Omental fat pad (tissue), 3 donors: ENCODE measurements at regions not wholly inside any gene's neighbourhood (a gene's known extent, or its start where the extent isn't known, plus 50 kb on each side); places are given as distances from the start of the nearest gene placed in this dataset.
"Not testable (repeated sequence)": the region's sequence is repeated elsewhere in the genome, so short reads cannot be mapped to it uniquely, and the experiment has no call there.

Experiments
- ATAC-seq: fragments of 150-250 bp; one replicate; pipeline ENCODE4 v1.9.1; 2016; ENCODE audit warnings: mild to moderate bottlenecking, moderate library complexity; ENCODE audit not compliant: low FRiP score
- DNase-seq: peaks from one replicate; pipeline ENCODE4 v3.0.0-alpha.2; 2019; ENCODE audit warnings: low spot score
- CTCF ChIP-seq, 3 donors: fragments of 450-650 bp; IDR thresholded peaks; one replicate each; pipeline ENCODE4 v1.5.1; 2016 to 2017; ENCODE audit warnings: antibody characterized with exemption in 3 of 3, mild to moderate bottlenecking in 3 of 3, moderate library complexity in 2 of 3

GRCh38 chr7:65453341-65454030 is 79.8 kb downstream of the ZNF92 start:
- no peak for TF ChIP-seq CTCF (IDR thresholded peaks at IDR 0.05)
- DNase-seq = no peak
- no peak for ATAC-seq

- ATAC-seq (no peak), DNase-seq (no peak)
- TF ChIP-seq CTCF (IDR thresholded peaks at IDR 0.05) = no peak
Measured at GRCh38 chr7:65454469-65454868, 80.8 kb downstream of the ZNF92 start.

- not testable (repeated sequence) for ATAC-seq, DNase-seq
Measured at GRCh38 chr7:65455050-65455449, 81.4 kb downstream of the ZNF92 start.

GRCh38 chr7:65457705-65458104 is 84.0 kb downstream of the ZNF92 start:
- no peak for DNase-seq
- ATAC-seq = no peak

GRCh38 chr7:65459438-65459837 is 85.8 kb downstream of the ZNF92 start:
- ATAC-seq = no peak
- TF ChIP-seq CTCF (IDR thresholded peaks at IDR 0.05) = no peak
- DNase-seq = no peak

More at GRCh38 chr7:65457705-65458104, 84.0 kb downstream of the ZNF92 start:
- no peak for TF ChIP-seq CTCF (IDR thresholded peaks at IDR 0.05)

GRCh38 chr7:65462148-65462716 is 88.6 kb downstream of the ZNF92 start:
- ATAC-seq (peak; percentile 64), DNase-seq (no peak)
- no peak for TF ChIP-seq CTCF (IDR thresholded peaks at IDR 0.05)

- TF ChIP-seq CTCF (IDR thresholded peaks at IDR 0.05) = no peak
- no peak for DNase-seq
- no peak for ATAC-seq
Measured at GRCh38 chr7:65463184-65463583, 89.5 kb downstream of the ZNF92 start.

GRCh38 chr7:65469919-65470558 is 96.4 kb downstream of the ZNF92 start:
- not testable (repeated sequence) for ATAC-seq, DNase-seq
